Kidney epithelial cell (primary cell): ENCODE measurements at regions not wholly inside any gene's neighbourhood (a gene's known extent, or its start where the extent isn't known, plus 50 kb on each side); places are given as distances from the start of the nearest gene placed in this dataset.

ENCODE experiments used
- DNase-seq: peaks from one replicate; pipeline ENCODE4 v3.0.0-alpha.2; 2010; ENCODE audit warnings: low read depth
- H3K27me3 ChIP-seq: 2 replicates; pipeline ENCODE4 v1.6.0; 2011; ENCODE audit warnings: low read length; ENCODE audit not compliant: control insufficient read depth, insufficient read depth
- H3K36me3 ChIP-seq: 2 replicates; pipeline ENCODE4 v1.5.1; 2011; ENCODE audit warnings: low read length; ENCODE audit not compliant: control insufficient read depth, insufficient read depth
- H3K4me3 ChIP-seq: 2 replicates; pipeline ENCODE4 v1.5.1; 2011; ENCODE audit warnings: low read depth, mild to moderate bottlenecking, control low read depth, low read length
- CTCF ChIP-seq: IDR thresholded peaks from 2 replicates; pipeline ENCODE4 v1.5.1; 2011; ENCODE audit warnings: mild to moderate bottlenecking, moderate library complexity, low read length, control low read depth, inconsistent platforms; ENCODE audit not compliant: insufficient read depth, poor library complexity, severe bottlenecking

GRCh38 chr2:120558847-120559246, 176.8 kb upstream of the GLI2 start:
- no peaks in the 10 kb centered on the region for H3K36me3 ChIP-seq
- TF ChIP-seq CTCF, result no peak

DNA sequence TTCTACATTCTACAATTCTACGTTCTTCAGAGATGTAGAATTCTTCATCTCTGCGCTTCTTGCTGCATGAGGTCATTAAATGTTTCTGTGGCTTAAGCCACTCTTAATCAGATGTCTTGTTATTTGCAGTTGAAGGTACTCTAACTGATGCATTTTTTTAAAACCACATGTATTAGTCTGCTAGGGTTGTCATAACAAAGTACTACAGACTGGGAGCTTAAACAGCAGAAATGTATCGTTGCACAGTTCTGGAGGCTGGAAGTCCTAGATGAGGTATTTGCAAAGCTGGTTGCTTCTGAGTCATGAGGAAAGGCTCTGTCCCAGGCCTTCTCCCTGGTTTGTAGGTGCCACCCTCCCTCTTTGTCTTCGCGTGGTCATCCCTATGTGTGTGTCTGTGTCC, 176.3 kb upstream of the GLI2 start:
- peak; percentile 99 for DNase-seq
- Histone ChIP-seq H3K27me3 (peaks cover 5% of the 10 kb centered on the region), H3K4me3 (no peak overlapping the region), H3K36me3 (no peaks in the 10 kb centered on the region)
- no peak for TF ChIP-seq CTCF

More at GRCh38 chr2:120558847-120559246, 176.8 kb upstream of the GLI2 start:
- DNase-seq, result no peak
- Histone ChIP-seq H3K4me3 (no peak overlapping the region), H3K27me3 (peaks cover 6% of the 10 kb centered on the region)

DNA sequence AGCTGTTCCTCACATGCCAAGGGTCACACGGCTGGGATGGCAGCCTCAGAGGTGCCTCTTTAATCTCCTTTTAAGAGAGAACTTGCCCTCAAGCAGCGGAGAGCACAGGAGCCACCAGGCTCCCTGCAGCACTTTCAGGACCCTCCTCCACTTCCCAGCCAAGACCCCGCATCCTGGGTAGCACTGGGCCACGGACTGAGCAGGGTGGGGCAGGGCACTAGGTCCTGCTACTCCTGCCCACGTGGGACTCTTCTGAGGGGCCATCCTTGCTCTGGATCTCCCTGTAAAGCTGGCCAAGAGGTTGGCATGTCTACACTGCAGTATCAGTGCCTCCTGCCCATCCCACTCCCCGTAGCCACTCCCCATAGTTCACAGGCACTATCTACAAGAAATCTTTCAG, 175.3 kb upstream of the GLI2 start:
- Histone ChIP-seq H3K36me3 (no peaks in the 10 kb centered on the region), H3K4me3 (no peak overlapping the region), H3K27me3 (peaks cover 3% of the 10 kb centered on the region)
- no peak for DNase-seq
- TF ChIP-seq CTCF, result no peak

DNA sequence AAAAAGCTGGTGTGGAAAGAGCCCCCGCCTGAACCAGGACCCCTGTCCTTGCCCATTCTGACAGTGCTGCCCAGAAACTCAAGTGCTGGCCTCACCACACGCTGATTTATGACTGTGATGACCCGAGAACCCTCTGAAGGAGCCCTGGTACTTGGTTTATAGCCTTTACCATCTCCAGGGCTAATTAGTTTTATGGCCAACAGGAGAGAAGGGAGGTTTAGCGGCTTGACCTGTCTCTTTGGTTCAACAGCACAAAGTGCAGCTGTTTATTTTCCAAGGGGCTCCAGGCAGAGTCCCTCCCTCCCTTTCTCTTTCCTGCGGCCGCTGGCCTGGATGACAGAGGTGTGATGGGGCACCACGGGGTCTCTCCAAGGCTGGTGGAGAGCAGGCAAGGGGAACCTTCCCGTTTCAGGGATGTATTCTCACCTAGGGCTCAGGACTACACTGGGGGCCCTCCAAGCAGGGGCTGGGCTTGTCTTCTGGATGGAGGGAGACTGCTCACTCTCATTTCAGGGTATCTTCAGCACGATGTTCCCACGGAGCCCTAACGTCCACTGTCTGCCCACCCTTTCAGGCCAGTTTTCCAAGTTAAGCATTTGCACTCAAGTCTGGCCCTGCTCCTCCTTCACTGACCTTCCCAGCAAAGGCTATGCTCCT, 174.2 kb upstream of the GLI2 start:
- DNase-seq, result no peak
- Histone ChIP-seq H3K27me3 (peaks cover 3% of the 10 kb centered on the region), H3K4me3 (no peak overlapping the region), H3K36me3 (no peaks in the 10 kb centered on the region)
- TF ChIP-seq CTCF, result no peak

DNA sequence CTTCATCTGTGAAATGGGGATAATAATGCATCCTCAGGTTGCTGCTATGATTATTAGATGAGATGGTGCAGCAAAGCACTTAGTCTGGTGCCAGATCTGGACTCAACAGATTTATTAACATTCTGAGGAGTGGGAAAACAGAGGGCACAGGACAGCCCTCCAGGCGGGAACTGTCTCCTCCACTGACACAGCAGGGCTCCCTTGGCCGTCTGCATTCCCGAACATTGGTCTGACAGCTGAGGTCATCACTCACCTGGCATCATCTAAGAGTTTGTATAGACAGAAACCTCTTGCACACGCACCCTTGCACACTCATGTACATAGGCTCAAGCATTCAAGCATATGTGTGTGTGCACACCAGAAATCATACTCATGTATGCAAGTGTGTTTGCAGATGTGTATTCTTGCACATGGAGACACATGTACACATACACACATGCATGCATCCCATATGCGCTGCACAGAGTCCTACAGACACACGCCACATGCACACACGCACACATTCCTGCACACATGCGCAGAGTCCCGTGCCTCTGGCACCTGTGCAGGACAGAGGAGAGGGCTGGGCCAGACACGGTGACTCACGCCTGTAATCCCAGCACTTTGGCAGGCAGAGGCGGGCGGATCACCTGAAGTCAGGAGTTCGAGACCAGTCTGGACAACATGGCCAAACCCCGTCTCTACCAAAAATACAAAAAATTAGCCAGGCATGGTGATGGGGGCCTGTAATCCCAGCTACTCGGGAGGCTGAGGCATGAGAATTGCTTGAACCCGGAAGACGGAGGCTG, 173.3 kb upstream of the GLI2 start:
- Histone ChIP-seq H3K27me3 (peaks cover 4% of the 10 kb centered on the region), H3K36me3 (no peaks in the 10 kb centered on the region), H3K4me3 (no peak overlapping the region)
- DNase-seq, result no peak
- TF ChIP-seq CTCF, result no peak
